H1 (cell line): ENCODE measurements at regions not wholly inside any gene's neighbourhood (a gene's known extent, or its start where the extent isn't known, plus 50 kb on each side); places are given as distances from the start of the nearest gene placed in this dataset.

ENCODE experiments used
- ATF3 ChIP-seq: IDR thresholded peaks from 2 replicates; pipeline ENCODE4 v1.6.1; 2011; ENCODE audit warnings: low read depth, mild to moderate bottlenecking, low read length; ENCODE audit not compliant: insufficient read depth
- BRCA1 ChIP-seq: IDR thresholded peaks from 2 replicates; pipeline ENCODE4 v1.6.1; 2012; ENCODE audit warnings: low read depth, low read length, improper control_type of control experiment
- CREB1 ChIP-seq: IDR thresholded peaks from 2 replicates; pipeline ENCODE4 v1.6.1; 2012; ENCODE audit warnings: inconsistent platforms
- E2F6 ChIP-seq: IDR thresholded peaks from 2 replicates; pipeline ENCODE4 v1.6.1; 2012; ENCODE audit warnings: inconsistent platforms
- RNF2 ChIP-seq: fragments of 200-900, 300-1000 bp; sonication (generic); IDR thresholded peaks from 2 replicates; pipeline ENCODE4 v1.7.1; 2016; ENCODE audit warnings: borderline replicate concordance, low read depth, mild to moderate bottlenecking, antibody characterized with exemption, low read length; ENCODE audit not compliant: poor library complexity, severe bottlenecking; ENCODE audit errors: missing control alignments
- RXRA ChIP-seq: IDR thresholded peaks from 2 replicates; pipeline ENCODE4 v1.6.1; 2011; ENCODE audit warnings: low read depth, mild to moderate bottlenecking, low read length, moderate library complexity; ENCODE audit not compliant: insufficient read depth

GRCh38 chr3:156770699-156771414 lies 55.3 kb upstream of the LEKR1 start (continued):
- TF ChIP-seq RNF2 (no peak), RXRA (no peak), BRCA1 (no peak), ATF3 (no peak), CREB1 (no peak), E2F6 (no peak)
